ENCODE measurements at regions not wholly inside any gene's neighbourhood (a gene's known extent, or its start where the extent isn't known, plus 50 kb on each side); places are given as distances from the start of the nearest gene placed in this dataset.

DNA sequence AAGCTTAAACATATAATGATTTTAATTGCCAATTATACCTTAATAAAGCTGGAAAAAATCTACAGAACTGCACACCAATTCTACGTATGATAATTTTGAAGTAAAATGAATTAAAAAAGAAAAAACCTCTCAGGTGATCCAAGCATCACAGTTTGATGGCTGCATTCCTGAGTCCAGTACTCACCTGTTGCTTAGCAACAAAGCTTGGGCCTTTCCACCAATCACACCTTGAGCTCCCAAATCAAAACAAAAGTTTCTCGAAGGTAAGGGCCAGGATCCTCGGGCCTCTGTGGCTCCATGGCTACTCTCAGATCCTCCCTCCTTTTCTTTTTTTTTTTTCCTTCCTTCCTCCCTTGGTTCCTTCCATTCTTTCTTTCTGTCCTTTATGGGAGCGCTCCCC, 137.2 kb upstream of the PCBD1 start:
- TF ChIP-seq POLR2A (IDR thresholded peaks at IDR 0.05) = no peak
- TF ChIP-seq CTCF (IDR thresholded peaks at IDR 0.05) = no peak
- H3K4me3 ChIP-seq = no peak overlapping the region
- no peaks in the 10 kb centered on the region for H3K27me3 ChIP-seq
- H3K36me3 ChIP-seq = no peaks in the 10 kb centered on the region
- no peak for DNase-seq
- no peaks in the 10 kb centered on the region for H3K9me3 ChIP-seq
- no peaks in the 10 kb centered on the region for H3K4me1 ChIP-seq
- H3K27ac ChIP-seq = no peak overlapping the region

DNA sequence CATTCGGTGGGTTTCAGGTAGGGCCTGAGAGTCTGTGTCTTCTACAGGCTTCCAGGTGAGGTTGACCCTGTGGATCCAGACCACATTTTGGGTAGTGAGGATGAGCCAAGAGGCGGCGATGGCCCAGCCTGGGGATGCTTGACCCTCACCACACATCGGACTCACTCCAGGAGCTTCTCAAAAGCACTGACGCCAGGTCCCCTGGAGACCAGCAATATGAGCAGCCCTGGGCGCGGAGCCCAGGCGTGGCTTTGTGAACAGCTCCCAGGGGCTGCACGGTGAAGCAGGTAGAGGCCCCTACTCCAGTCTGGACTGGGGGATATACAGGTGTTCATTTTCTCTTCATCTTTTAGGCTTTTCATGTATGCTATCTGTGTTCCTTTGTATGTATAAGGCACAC, 139.7 kb upstream of the PCBD1 start:
- no peak overlapping the region for H3K4me3 ChIP-seq

DNA sequence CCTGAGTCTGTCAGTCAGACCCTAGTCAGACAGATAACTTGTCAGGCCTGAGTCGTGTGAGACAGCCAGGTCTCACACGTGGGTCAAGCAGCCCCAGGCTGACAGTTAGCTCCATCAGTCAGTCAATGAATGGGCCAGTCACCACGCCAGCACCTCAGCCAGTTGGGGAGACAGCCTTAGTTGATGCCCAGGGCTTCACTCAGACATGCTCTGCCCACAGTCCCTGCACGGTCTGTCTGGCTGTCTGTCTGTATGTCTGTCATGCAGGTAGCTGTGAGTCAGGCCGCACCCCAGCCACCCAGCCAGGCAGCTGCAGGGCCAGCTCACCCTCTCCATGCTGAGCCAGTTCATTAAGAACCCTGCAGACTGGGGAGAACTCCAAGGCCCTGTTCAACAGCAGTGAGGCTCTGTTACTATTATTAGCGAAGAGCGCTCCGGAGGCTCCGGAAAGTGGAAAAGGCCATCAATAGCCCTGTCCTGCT, 141.1 kb upstream of the PCBD1 start:
- no peaks in the 10 kb centered on the region for H3K27me3 ChIP-seq
- no peaks in the 10 kb centered on the region for H3K9me3 ChIP-seq
- DNase-seq = peak in 1 of 3 donors; percentile 26
- TF ChIP-seq CTCF (IDR thresholded peaks at IDR 0.05) (no peak), POLR2A (IDR thresholded peaks at IDR 0.05) (no peak)
- no peaks in the 10 kb centered on the region for H3K36me3 ChIP-seq
- no peak overlapping the region for H3K27ac ChIP-seq
- H3K4me3 ChIP-seq = no peak overlapping the region
- H3K4me1 ChIP-seq = no peaks in the 10 kb centered on the region

More for the DNA sequence above, 139.7 kb upstream of the PCBD1 start:
- H3K27me3 ChIP-seq = no peaks in the 10 kb centered on the region
- no peaks in the 10 kb centered on the region for H3K9me3 ChIP-seq
- no peak for DNase-seq
- no peaks in the 10 kb centered on the region for H3K36me3 ChIP-seq
- no peaks in the 10 kb centered on the region for H3K4me1 ChIP-seq
- TF ChIP-seq POLR2A (IDR thresholded peaks at IDR 0.05) (no peak), CTCF (IDR thresholded peaks at IDR 0.05) (no peak)
- H3K27ac ChIP-seq = no peak overlapping the region

GRCh38 chr10:71029907-71030306, 141.5 kb upstream of the PCBD1 start:
- H3K4me1 ChIP-seq = no peaks in the 10 kb centered on the region
- H3K27me3 ChIP-seq = no peaks in the 10 kb centered on the region
- no peaks in the 10 kb centered on the region for H3K36me3 ChIP-seq
- DNase-seq = no peak
- H3K27ac ChIP-seq = no peak overlapping the region
- TF ChIP-seq CTCF (IDR thresholded peaks at IDR 0.05) = no peak
- TF ChIP-seq POLR2A (IDR thresholded peaks at IDR 0.05) = no peak
- H3K9me3 ChIP-seq = no peaks in the 10 kb centered on the region
- no peak overlapping the region for H3K4me3 ChIP-seq

GRCh38 chr10:71031026-71031425, 142.7 kb upstream of the PCBD1 start:
- DNase-seq = no peak
- Histone ChIP-seq H3K4me1 (no peaks in the 10 kb centered on the region), H3K4me3 (no peak overlapping the region), H3K9me3 (no peaks in the 10 kb centered on the region), H3K36me3 (no peaks in the 10 kb centered on the region), H3K27ac (no peak overlapping the region), H3K27me3 (no peaks in the 10 kb centered on the region)
- TF ChIP-seq POLR2A (IDR thresholded peaks at IDR 0.05) = no peak
- no peak for TF ChIP-seq CTCF (IDR thresholded peaks at IDR 0.05)

DNA sequence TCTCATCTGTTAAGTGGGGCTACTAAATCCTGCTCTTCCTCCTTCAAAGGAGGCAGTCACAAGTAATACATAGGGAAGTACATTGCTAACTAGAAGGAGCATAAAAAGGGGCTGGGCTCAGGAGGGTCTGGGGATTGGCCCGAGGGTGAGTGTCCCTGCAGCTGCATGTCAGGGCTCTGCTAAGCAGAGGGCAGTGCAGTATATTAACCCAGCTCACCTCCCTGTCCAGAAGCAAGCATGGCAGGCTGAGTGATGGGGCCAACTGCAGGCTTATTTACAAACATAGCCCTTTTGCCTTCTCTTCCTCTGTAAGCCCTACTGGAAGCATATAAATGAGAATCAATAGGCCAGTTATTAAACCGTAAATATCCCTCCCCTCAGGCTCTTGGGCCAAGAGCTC, 143.2 kb upstream of the PCBD1 start:
- TF ChIP-seq CTCF (IDR thresholded peaks at IDR 0.05) (no peak), POLR2A (IDR thresholded peaks at IDR 0.05) (no peak)
- H3K4me3 ChIP-seq = no peak overlapping the region
- no peaks in the 10 kb centered on the region for H3K27me3 ChIP-seq
- no peaks in the 10 kb centered on the region for H3K4me1 ChIP-seq
- peak in 1 of 3 donors; percentile 27 for DNase-seq
- no peak overlapping the region for H3K27ac ChIP-seq
- H3K36me3 ChIP-seq = no peaks in the 10 kb centered on the region
- no peaks in the 10 kb centered on the region for H3K9me3 ChIP-seq
